Occipital lobe (tissue), 1 donor: ENCODE measurements at regions not wholly inside any gene's neighbourhood (a gene's known extent, or its start where the extent isn't known, plus 50 kb on each side); places are given as distances from the start of the nearest gene placed in this dataset.
"Not testable (repeated sequence)": the region's sequence is repeated elsewhere in the genome, so short reads cannot be mapped to it uniquely, and the experiment has no call there.

Experiments used
- DNase-seq: peaks from one replicate; lab custom pipeline; 2025; lab: John Stamatoyannopoulos, UW

DNA sequence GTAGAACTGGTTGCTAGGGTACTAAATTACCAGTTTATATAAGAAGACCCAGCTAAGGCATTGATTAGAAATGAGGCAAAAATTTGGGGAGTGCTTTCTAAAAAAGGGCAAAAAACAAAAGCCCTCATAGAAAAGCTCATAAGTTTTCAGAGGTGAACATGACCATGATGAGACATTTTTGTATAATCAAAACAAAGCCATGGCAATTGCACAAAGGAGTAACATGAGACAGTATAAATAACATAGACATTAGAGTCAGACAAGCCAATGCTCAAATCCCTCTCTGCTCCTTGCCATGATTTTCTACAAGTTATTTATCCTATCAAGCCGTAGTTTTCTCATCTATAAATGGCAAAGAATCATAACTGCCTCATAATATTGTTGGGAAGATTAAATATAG, 112.2 kb upstream of the ADTRP start:
- DNase-seq = no peak

DNA sequence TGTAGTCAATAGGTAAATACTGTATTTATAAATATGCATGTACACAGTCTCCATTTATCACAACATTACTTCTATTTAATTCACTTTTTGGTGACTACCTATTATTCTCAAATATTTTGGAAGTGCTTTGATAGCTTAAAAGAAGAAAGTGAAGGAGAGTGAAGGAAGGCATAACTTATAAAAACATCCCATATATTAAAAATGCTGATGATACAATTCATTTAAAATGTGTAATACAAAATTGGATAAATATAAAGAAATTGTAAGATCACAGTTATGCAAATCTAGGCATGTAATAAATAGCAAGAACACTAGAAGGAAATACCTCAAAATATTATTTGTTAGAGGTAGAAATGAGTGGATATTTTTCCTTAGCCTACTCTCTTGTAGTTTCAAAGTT, 111.6 kb upstream of the ADTRP start:
- DNase-seq = no peak

DNA sequence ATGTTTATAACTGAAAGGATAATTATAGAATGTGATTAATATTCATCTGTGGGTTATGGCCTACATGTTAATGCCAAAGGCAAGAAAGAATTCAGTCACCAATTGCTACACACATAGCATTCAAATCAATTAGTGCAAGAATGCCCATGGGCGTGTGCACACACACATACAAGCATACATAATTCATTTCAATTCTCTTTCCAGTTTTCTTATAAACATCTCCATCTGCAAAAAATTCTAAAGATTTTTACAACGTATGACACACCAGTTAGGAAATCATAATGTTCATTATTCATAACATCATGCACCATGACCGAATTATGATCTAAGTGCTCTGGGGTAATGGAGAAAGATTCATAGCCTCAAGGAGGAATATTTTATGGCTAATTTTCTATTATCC, 111.0 kb upstream of the ADTRP start:
- DNase-seq = no peak

DNA sequence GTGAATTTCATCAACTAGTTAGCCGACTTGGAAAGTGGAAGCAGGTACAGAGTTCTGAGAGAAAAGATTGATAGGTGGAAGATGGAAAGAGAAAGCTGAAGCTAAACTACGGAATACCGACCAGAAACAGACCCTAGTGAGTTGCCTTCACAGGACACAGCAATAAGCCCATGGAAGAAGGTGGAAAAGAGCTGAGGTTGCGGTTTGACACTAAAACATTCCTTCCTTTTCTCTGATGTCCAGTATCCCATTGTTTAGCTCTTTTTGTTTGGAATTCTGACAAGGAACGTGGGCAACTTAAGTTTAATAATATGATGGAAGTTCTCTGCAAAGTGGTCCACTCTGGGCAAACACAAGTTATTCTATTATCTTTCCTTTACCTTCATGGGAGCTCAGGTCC, 110.1 kb upstream of the ADTRP start:
- no peak for DNase-seq

DNA sequence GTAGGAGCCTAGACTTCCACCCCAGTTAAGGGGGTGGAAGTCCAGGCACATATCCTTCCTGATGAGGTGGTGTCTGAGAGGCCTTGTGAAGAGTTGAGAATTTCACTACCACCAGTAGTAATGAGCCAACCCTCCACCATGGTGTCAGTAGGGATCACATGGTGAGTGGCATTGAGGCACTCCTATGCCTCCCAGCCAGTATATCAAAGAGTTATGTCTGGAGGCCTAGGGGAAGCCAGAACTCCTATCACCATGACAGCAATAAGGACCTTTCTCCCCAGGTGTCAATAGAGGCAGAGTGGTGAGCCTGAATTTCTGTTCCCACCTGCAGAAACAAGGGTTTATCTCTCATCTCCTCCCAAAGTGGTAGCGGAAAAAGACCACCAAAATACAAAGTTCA, 106.6 kb upstream of the ADTRP start:
- DNase-seq = no peak

DNA sequence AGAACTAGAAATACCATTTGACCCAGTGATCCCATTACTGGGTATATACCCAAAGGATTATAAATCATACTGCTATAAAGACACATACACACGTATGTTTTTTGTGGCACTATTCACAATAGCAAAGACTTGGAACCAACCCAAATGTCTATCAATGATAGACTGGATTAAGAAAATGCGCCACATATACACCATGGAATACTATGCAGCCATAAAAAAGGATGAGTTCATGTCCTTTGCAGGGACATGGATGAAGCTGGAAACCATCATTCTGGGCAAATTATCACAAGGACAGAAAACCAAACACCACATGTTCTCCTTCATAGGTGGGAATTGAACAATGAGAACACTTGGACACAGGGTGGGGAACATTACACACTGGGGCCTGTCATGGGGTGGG, 104.9 kb upstream of the ADTRP start:
- not testable (repeated sequence) for DNase-seq

DNA sequence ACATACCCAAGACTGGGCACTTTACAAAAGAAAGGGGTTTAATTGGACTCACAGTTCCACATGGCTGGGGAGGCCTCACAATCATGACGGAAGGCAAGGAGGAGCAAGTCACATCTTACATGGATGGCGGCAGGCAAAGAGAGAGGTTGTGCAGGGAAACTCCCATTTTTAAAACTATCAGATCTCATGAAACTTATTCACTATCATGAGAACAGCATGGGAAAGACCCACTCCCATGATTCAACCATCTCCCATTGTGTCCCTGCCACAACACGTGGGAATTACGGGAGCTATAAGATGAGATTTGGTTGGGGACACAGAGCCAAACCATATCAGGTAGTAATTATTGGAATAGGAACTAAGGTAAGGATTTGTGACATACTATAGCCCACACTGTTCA, 101.6 kb upstream of the ADTRP start:
- not testable (repeated sequence) for DNase-seq

DNA sequence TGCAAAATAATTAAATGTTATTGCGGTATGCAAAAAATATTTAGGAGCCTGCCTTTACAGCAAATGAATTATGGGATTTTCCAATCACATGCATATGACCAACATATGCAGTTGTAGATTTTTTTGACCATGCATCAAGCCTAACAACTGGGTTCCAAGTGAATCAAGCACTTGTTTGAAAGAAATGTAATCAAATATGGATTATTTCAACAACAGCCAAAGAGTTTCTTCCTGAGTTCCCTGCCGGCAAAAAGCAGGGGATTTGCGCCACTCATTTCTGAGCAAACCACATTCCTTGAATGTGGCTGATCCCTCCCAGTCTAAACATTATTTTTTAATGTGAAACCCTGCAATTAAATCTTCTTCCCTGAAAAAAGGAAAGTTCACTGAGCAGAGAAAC, 100.1 kb upstream of the ADTRP start:
- DNase-seq = no peak

DNA sequence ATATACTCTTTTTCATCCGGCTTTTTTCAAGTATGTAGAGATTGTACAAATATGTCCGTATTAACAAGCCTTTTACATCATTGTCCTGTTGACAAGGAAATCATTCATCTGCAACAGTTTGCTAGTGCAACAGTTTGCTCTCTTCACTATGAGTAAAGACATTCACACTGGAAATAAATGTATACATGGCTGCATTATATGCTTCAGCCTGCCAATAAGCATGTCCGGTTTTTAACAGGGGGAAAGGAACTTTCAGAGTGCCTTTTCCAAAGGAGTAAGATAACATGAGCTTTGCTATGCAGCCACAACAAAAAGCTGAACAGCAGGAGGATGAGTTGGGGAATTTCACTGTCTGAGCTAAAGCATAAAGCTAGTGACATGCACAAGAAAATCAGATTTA, 99.4 kb upstream of the ADTRP start:
- no peak for DNase-seq

DNA sequence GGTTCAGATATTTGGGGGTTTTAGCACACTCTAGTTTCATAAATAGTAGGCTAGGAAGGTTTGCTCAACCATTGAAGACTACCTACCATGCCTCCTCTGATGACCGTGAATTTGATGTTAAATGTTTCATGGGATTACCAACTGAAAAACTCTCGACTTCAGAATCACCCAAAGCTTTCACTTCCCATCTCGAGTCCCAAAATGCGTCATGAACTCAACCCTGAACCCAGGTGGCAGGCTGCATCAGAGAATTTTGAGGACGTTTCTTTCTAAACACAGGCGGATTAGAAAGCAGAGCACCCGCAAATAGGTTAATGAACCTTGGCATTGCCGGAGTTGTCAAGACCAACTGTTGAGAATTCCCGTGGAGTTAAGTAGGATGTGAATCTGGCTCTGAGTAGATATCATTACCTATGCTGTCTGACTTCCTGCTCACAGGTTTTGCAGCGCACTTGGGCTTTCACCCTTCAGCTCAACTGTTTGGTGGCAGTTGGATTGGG, 98.4 kb upstream of the ADTRP start:
- DNase-seq = no peak

DNA sequence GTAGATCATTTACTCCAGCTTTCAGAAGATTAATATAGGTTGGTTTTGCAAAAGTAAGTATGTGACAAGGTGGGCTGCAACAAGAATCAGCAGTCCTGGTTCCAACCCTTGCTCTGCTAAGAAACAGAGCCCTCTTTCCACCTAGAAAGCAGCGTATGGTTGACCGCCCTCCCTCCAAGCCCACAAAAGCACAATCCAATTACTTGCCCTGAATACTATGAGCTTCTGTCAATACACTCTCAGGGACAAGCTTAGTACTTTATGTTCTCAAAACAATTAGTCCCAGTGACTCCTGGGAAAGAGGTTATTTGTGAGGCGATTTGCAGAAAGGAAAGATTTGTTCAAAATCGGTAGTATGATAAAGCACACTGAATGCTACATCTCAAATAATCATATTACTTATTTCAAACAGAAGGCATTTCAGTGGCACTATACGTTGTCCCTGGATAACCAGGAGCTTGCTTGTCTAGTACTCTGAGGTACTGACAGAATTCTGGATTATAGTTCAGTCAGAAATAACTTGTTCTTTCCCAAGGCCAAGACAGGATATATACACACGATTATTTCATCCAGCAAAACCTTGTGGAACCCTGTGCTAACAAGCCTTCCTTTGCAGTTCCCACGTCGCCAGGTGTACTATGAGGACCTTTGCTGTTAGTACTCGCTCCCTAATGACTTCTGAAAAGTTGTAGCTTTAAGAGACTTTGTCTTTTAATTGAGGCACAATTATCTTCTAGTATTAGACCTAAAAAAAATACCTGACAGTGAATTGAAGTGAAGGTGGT, 96.9 kb upstream of the ADTRP start:
- DNase-seq = no peak

DNA sequence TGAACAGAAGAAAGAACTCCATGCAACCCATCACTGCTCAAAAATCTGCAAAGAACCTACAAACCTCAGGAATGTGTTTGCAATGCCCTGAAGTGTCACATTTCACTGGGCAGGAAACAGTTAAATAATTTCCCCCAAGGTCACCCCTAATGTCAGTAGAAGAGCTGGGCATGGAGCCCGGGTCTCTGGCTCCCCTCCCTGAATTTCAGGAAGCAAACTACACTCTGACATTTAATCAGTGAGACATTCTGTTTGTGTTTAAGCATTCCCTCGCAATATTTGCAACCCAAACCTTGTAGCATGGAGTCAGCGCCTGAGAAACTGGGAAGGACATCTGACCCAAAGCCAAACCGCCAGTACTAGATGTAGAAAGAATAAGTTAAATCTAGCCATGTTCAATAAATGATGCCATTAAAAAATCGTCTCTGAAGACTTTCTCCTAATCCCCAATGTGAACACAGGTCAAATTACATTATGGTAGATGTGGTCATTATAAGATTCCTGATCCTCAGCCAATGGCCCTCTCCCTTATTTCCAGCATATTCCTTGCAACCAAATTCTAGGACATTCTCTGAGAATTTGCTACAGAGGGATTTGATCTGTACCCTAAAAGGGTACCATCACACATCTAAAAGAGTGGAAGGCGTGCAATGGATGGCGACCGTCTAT, 91.2 kb upstream of the ADTRP start:
- DNase-seq = no peak

DNA sequence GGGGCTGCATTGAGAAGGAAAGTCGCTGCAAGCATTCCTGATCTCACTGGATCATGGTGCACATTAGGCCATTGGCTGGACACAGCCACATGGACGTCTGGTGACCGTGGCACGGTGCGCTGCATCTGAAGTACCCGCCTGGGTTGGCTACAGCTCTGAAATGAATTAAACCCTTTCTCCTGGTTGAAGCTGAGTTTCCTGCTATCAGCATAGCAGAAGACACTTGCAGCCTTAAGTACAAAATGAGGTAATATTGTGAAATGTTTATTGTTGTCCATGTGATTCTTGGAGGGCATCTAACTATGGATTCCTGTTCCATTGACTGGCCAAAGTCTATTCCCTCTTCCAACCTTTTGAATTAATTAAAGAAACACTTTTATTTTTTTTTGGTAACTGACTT, 89.8 kb upstream of the ADTRP start:
- no peak for DNase-seq

DNA sequence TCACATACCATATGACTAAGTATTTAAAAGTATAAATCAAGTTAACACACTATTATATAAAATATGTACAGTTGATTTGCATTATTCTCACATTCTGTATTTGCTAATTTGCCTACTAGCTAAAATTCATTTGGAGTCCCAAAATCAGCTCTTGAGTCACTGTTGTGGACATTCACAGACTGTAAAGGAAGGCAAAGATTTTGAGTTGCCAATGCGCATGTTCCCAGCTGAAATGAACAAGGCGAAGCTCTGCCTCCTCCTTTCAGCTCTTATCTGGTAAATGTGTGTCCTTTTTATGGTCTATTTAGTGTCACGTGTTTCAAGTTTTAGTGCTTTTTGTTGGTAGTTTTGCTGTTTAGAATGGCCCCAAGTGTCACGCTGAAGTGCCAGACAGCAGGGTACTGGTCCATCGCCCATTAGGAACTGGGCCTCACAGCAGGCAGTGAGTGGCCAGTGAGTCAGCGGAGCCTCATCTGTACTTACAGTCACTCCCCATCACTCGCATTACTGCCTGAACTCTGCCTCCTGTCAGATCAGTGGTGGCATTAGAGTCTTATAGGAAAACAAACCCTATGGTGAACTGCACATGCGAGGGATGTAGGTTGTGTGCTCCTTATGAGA, 87.2 kb upstream of the ADTRP start:
- DNase-seq = no peak

DNA sequence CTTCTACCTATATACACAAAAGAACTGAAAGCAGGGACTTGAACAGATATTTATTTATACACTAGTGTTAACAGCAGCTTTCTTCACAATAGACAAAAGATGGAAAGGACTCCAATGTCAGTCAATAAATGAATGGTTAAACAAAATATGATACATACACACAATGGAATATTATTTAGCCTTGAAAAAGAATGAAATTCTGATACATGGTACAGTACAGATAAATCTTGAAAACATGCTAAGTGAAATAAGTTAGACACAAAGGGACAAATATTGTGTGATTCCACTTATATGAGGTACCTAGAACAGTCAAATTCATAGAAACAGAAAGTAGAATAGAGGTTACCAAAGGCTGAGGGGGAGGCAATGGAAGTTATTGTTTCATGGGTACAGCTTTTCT, 79.8 kb upstream of the ADTRP start:
- DNase-seq = no peak

DNA sequence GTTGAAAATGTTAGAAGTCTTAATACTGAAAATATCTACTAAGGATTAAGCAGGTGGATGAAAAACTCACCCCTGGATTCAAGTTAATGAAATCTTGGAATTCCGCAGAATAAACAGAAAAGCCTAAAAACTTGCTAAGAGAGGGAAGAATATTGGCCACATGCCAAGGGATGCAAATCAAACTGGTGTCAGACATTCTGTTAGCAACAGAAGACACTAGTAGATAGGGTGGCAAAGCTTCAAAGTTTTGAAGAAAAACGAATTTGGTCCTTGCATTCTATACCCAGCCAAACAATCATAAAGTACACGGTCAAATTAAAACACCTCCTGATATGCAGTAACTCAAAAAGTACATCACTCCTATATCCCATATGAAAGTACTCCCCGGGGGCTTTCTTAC, 77.1 kb upstream of the ADTRP start:
- no peak for DNase-seq

DNA sequence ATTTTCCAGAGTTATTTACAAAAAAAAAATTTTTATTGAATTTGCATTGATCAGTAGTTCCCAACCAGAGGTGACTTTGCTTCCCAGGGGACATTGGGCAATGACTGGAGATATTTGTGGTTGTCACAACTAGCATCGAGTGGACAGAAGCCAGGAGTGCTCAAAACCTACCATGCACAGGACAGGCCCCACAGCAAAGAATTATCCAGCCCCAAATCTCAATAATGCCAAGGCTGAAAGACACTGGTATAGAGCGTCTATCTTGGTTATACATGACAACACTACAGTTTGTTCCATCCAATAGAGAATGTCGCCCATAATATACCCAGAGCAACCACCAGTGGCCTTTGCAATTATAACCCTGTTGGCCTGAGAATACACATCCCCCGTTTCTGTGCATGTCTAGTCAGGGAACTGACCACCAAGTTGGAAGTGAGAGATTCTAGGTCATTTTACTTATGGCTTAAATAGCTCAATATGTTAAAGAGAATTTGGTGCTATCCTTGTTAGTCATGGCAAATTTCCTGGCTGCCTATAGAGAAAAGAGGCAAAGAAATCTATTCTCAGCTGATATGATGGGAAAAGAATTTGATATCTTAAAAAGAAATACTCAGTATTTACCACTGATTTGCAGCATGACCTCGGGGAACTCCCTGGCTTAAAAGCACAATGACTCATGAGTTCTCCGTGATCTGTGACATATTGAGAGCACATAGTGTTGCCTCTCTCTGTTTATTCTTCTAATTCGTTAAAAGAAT, 76.0 kb upstream of the ADTRP start:
- DNase-seq = no peak

DNA sequence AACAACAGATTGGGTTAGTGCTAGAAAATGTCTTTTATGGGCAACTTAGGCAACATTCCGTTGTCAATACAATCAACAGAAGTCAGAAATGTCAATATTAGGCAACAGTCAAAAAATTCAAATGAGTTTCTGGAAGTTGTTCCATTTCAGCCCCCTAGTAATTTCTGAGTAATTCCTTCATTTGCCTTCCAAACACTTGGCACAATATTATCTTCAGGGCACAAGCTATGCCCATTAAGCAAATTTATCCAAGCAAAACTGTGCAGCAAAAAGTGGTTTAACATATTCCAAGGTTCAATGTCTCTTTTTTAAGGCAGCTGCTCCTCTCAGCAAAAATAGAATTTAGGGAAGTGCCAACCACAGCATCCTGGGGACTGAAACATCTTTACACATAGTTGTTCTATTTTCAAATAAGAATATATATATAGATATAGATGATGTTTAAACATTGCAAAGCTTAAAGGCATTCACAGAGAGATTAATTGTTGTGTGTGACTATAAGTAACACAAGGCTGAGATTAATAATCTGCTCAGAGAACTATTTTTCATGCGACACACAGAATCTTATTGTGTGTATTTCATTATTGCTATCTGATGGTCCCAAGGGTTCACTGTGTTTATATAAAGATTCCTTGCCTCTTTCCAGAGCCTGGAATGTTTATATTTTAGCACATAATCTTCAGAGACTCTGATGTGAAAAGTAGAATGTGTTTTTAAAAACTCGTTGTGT, 75.2 kb upstream of the ADTRP start:
- no peak for DNase-seq

DNA sequence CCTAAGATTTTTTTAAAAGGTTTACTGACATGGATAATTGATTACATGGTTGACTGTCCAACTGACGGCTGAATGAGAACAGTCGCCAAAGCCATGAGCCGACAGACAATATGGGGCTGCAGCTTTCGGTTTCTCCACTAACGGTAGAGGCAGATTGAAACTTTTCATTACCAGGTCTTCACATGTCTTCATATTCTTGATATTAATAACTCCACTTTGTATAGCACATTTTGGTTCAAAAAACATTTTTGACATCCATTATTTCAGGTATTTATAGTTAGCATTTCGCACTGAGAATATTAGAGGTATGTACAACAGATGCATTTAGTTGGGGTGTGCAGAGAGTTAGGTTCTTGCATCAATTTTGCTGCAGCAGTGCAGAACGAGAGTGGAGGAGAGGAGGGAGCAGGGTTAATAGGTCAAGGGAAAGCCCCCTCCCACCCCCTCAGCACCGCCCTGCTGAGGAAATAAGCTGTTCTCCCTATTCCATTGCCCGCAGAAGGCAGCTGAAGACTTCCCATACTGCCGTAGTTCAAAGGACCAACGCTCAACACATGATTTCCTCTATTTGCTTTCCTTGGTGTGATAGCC, 73.6 kb upstream of the ADTRP start:
- no peak for DNase-seq

DNA sequence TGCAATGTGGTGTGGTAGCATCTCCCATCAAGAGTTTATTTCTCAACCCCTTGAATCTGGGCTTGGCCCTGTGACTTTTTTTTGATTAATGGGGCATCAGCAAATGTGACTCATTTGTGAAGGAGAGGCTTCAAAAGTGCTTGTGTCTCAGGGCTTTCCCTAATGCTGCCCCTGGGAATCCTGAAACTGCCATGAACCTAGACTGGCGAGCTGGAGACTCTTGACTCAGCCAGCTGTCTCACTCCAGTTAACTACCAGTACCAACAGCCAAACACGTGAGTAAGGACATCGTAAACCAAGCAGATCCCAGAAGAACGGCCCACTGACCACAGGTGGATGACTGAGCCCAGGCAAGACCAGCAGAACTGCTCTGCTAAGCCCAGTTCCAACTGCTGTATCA, 72.8 kb upstream of the ADTRP start:
- DNase-seq = no peak
